Psoas muscle (tissue), 7 donors: ENCODE measurements at regions not wholly inside any gene's neighbourhood (a gene's known extent, or its start where the extent isn't known, plus 50 kb on each side); places are given as distances from the start of the nearest gene placed in this dataset.

ENCODE experiments used
- ATAC-seq, 4 donors: fragments of 200-7000 bp; cut with Tn5 transposase; one replicate each; pipeline ENCODE4 v1.9.1; 2020; ENCODE audit warnings: moderate library complexity in 3 of 4, mild to moderate bottlenecking in 2 of 4
- DNase-seq, 2 donors: peaks; one replicate each; pipeline ENCODE4 v3.0.0-alpha.2; 2020
- H3K27ac ChIP-seq: fragments of 200-600 bp; one replicate; pipeline ENCODE4 v1.8.0; 2022
- H3K27me3 ChIP-seq, 3 donors: fragments of 200-600 bp in 1 of 3; one replicate each; pipeline versions ENCODE4 v1.6.1 to v1.8.0; 2013 to 2022; ENCODE audit warnings: low read length in 2 of 3, mild to moderate bottlenecking in 2 of 3, moderate library complexity in 1 of 3; ENCODE audit not compliant: insufficient read depth in 3 of 3
- H3K36me3 ChIP-seq, 2 donors: fragments of 200-600 bp in 1 of 2; one replicate each; pipeline versions ENCODE4 v1.6.1 to v1.8.0; 2013 to 2022; ENCODE audit warnings: low read depth in 1 of 2, mild to moderate bottlenecking in 1 of 2, moderate library complexity in 1 of 2; ENCODE audit not compliant: insufficient read depth in 1 of 2
- H3K4me1 ChIP-seq: fragments of 200-600 bp; one replicate; pipeline ENCODE4 v1.8.0; 2022
- H3K4me3 ChIP-seq: fragments of 200-600 bp; one replicate; pipeline ENCODE4 v1.8.0; 2022; ENCODE audit warnings: mild to moderate bottlenecking
- H3K9me3 ChIP-seq: fragments of 200-600 bp; one replicate; pipeline ENCODE4 v1.8.0; 2022
- WGBS, 3 donors: extraction: QIAGEN DNeasy Blood & Tissue Kit; methylation state at CpG; one replicate each; pipeline versions ENCODE4 v1.1.6 to v1.1.7; 2013; 5-methylcytosine and 5-hydroxymethylcytosine counted together
- intact Hi-C, 2 donors: fragments of 100-400 bp; cut with DNase I; formaldehyde crosslinking; loops; one replicate each; pipeline versions ENCODE4 v1.11.0 to v1.14.2; 2022
- TF ChIP-seq, protein P1 (sequence below): fragments of 200-600 bp; IDR thresholded peaks from one replicate; pipeline ENCODE4 v1.8.0; 2022; ENCODE audit warnings: antibody characterized with exemption
- donor health status: healthy with polysubstance abuse.
- donor health status: DM: no; HTN: no; CAD: no; lungs with moderate emphysema.
- donor health status: Bipolar disorder and iron deficiency.
- donor health status: healthy.
- donor health status: DM: yes; HTN: yes; CAD: no.
- donor health status: DM: no; HTN: no; CAD: no.
- donor health status: DM: yes; HTN: yes; CAD: no.

DNA sequence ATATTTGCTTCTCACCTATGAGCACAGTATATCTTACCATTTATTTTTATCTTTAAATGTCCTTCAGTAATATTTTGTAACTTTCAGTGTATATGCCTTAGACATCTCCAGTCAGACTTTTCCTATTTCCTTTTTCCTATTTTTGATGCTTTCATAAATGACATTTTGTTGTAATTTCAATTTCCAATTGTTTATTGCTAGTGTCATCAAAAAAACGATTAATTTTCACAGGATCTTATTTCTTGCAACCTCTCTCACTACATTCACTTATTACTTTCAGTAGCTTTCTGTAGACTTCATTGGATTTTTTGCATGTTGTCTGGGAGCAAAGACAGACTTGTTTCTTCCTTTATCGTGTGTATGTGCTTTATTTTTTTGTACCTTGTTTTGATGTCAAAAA, 602.4 kb downstream of the AJAP1 start:
- TF ChIP-seq, protein P1, sequence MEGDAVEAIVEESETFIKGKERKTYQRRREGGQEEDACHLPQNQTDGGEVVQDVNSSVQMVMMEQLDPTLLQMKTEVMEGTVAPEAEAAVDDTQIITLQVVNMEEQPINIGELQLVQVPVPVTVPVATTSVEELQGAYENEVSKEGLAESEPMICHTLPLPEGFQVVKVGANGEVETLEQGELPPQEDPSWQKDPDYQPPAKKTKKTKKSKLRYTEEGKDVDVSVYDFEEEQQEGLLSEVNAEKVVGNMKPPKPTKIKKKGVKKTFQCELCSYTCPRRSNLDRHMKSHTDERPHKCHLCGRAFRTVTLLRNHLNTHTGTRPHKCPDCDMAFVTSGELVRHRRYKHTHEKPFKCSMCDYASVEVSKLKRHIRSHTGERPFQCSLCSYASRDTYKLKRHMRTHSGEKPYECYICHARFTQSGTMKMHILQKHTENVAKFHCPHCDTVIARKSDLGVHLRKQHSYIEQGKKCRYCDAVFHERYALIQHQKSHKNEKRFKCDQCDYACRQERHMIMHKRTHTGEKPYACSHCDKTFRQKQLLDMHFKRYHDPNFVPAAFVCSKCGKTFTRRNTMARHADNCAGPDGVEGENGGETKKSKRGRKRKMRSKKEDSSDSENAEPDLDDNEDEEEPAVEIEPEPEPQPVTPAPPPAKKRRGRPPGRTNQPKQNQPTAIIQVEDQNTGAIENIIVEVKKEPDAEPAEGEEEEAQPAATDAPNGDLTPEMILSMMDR = no peak
- Histone ChIP-seq H3K4me3 (no peak overlapping the region), H3K27me3 (no peaks in the 10 kb centered on the region), H3K4me1 (no peaks in the 10 kb centered on the region), H3K27ac (no peak overlapping the region), H3K9me3 (no peaks in the 10 kb centered on the region), H3K36me3 (no peaks in the 10 kb centered on the region)
- no peak for ATAC-seq
- no peak for DNase-seq
- 67 to 72% (median 72%) methylated on average over 2 of the region's 2 CpGs for WGBS, 3 donors
- intact Hi-C loops = no loop called here

DNA sequence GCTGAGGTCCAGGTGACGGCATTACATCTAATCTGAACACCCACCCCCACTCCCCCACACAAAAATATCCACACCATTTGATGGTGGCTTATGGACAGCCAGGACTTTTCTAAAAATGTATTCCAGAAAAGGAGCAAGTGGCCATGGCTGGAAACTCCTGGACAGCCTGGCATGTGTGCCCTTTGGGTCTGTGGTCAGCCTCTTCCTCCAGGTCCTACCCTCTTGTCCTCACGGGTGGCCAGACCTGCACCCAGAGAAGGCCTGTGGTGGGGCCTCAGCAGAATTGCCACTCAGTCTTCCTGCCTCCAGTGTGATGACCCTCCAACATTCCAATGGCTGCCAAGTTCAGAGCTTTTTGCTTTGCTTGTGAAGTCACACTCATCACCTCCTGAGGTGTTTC, 600.6 kb downstream of the AJAP1 start:
- no peak for DNase-seq
- H3K36me3 ChIP-seq = no peaks in the 10 kb centered on the region
- no peak overlapping the region for H3K4me3 ChIP-seq
- intact Hi-C loops = no loop called here
- no peaks in the 10 kb centered on the region for H3K4me1 ChIP-seq
- ATAC-seq = no peak
- no peak overlapping the region for H3K27ac ChIP-seq
- WGBS, 3 donors = 79 to 88% (median 85%) methylated on average over 2 of the region's 2 CpGs
- TF ChIP-seq, protein P1 = no peak
- H3K27me3 ChIP-seq = peaks cover 0 to under 1% (median 0%) of the 10 kb centered on the region in 3 donors
- no peaks in the 10 kb centered on the region for H3K9me3 ChIP-seq

DNA sequence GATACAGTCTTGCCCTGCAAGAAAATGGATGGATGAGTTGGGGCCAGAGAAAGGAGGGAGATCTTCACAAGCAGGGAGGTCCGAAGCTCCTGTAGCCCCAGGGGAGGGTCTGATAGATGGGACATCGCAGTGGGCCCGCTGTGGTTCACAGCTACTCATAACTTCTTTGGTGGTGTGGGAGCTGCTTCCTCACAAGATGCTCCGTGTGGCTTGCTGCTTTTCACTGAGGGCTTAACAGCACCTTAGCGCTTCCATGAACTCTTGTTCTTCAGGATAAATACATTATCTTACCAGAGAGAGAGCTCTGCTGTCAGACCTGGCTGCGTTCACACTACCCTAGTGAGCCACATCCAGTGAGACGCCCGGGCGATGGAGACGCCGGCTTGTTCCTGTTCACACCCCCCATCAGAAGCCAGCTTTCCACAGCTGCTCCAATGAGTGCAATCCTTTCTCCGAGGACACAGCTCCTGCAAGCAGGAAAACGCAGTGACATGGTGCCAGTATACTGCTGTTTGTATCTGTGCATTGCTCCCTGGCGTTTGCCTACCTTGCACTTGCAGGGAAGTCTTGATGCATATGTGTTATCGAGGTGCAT, 599.8 kb downstream of the AJAP1 start:
- WGBS, 3 donors = 69 to 78% (median 77%) methylated on average over 15 of the region's 15 CpGs
- Histone ChIP-seq H3K27ac (no peak overlapping the region), H3K4me3 (no peak overlapping the region), H3K9me3 (no peaks in the 10 kb centered on the region), H3K27me3 (peaks cover 0 to 2% (median 0%) of the 10 kb centered on the region in 3 donors), H3K4me1 (no peaks in the 10 kb centered on the region), H3K36me3 (no peaks in the 10 kb centered on the region)
- intact Hi-C loops = no loop called here
- DNase-seq (no peak), ATAC-seq (no peak)
- TF ChIP-seq, protein P1 = no peak

DNA sequence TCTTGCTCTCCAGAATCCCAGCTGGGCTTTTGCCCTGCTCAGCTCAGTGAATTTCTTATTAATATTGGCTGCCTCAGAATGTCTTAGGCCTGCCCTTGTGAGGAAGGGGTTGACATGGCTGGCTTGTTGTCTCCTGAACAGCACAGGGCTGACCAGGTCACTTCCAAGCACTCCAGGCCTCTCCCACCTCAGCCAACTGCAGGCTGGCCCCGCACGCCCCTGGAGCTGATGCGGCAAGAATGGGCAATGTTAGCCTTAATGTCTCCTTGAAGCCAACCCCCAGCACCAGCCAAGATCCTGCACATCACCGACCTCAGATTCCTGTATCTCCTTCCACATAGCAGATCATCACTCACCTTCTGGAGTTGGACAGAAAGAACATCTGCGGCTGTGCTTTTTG, 598.6 kb downstream of the AJAP1 start:
- H3K9me3 ChIP-seq = peaks cover 5% of the 10 kb centered on the region
- H3K27me3 ChIP-seq = peaks cover 0 to 2% (median 0%) of the 10 kb centered on the region in 3 donors
- WGBS, 3 donors = 77 to 89% (median 88%) methylated on average over 5 of the region's 5 CpGs
- DNase-seq (no peak), ATAC-seq (no peak)
- H3K27ac ChIP-seq = no peak overlapping the region
- H3K4me3 ChIP-seq = no peak overlapping the region
- TF ChIP-seq, protein P1 = no peak
- intact Hi-C loops = no loop called here
- H3K4me1 ChIP-seq = no peaks in the 10 kb centered on the region
- H3K36me3 ChIP-seq = no peaks in the 10 kb centered on the region

DNA sequence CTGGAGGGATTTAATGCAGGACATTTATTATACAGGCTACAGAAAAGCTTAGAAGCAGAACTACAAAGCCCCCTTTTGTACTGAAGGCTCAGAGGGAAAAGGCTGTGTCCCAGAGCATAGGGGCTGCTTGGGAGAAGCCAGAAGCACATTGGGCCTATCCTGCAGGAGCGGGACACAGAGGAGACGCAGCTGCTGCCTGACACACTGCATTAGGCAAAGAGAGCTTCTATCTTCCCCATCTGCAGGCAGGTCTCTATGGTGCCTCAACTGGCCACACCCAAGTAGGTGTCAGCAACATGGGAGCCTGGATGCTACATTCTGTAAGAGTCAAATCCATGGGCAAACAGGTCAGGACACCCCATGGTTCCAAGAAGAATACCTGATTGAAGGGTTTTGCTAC, 595.9 kb downstream of the AJAP1 start:
- peaks cover 0 to 2% (median 0%) of the 10 kb centered on the region in 3 donors for H3K27me3 ChIP-seq
- peaks cover 5% of the 10 kb centered on the region for H3K9me3 ChIP-seq
- intact Hi-C loops = no loop called here

More for the DNA sequence above, 595.9 kb downstream of the AJAP1 start:
- TF ChIP-seq, protein P1 = no peak
- no peak for DNase-seq
- ATAC-seq = no peak
- H3K4me1 ChIP-seq = no peaks in the 10 kb centered on the region
- WGBS, 3 donors = 21 to 59% (median 36%) methylated on average over 2 of the region's 2 CpGs
- no peak overlapping the region for H3K4me3 ChIP-seq
- no peaks in the 10 kb centered on the region for H3K36me3 ChIP-seq
- H3K27ac ChIP-seq = no peak overlapping the region
